Progenitor cell of endocrine pancreas (in vitro differentiated cells): ENCODE measurements at regions not wholly inside any gene's neighbourhood (a gene's known extent, or its start where the extent isn't known, plus 50 kb on each side); places are given as distances from the start of the nearest gene placed in this dataset.

ENCODE experiments used
- DNase-seq: peaks from one replicate; pipeline ENCODE4 v3.0.0; 2021; ENCODE audit warnings: low spot score; ENCODE audit not compliant: unreplicated experiment
- H3K27ac Mint-ChIP-seq: 2 replicates; pipeline ENCODE4 v1.8.0; 2021; ENCODE audit warnings: mild to moderate bottlenecking, moderate library complexity, mixed read lengths
- H3K27me3 Mint-ChIP-seq: 2 replicates; pipeline ENCODE4 v1.8.0; 2021; ENCODE audit warnings: mixed read lengths
- H3K36me3 Mint-ChIP-seq: 2 replicates; pipeline ENCODE4 v1.8.0; 2022; ENCODE audit warnings: mixed read lengths; ENCODE audit not compliant: insufficient read depth
- H3K4me1 Mint-ChIP-seq: 2 replicates; pipeline ENCODE4 v1.8.0; 2021; ENCODE audit warnings: low read depth, mixed read lengths
- H3K4me3 Mint-ChIP-seq: 2 replicates; pipeline ENCODE4 v1.8.0; 2021; ENCODE audit warnings: low read depth, mild to moderate bottlenecking, moderate library complexity, mixed read lengths
- H3K9me3 Mint-ChIP-seq: 2 replicates; pipeline ENCODE4 v1.8.0; 2021; ENCODE audit warnings: low read depth, mixed read lengths
- TF ChIP-seq, protein P1 (sequence below): fragments of 200-600 bp; sonication (generic); IDR thresholded peaks from one replicate; pipeline ENCODE4 v1.5.0; 2021; ENCODE audit warnings: antibody characterized with exemption, mild to moderate bottlenecking; ENCODE audit not compliant: unreplicated experiment

DNA sequence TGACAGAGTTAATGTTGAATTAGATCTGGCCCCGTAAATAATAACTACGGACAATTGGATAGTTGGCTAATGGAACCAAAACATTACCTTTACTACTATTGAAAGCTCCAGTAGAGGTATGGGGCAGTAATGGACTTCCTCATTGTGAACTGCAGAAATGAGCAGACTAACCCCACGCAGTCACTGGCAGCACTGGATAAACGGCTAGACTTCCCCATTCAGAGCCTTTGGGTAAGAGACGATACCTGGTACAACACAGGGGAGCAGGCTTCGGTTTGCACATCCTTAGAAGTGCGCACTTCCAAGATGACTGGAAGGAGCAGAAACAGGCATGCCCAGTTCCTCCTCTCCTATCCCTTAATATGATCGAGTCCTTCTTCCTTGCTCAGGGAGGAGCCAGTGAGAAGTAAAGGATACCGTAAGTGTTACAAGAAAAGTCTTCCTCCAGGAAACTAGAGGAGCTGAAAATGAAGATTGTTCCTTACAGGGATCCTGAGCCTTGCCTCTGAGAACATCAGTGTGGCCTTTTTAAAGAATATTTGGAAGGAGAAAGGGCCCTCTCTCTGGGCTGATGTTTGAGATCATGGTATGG, 100.5 kb upstream of the NECTIN3 start:
- no peak for DNase-seq
- no peak overlapping the region for H3K4me3 Mint-ChIP-seq
- no peaks in the 10 kb centered on the region for H3K36me3 Mint-ChIP-seq
- peaks cover 18% of the 10 kb centered on the region for H3K9me3 Mint-ChIP-seq
- TF ChIP-seq, protein P1, sequence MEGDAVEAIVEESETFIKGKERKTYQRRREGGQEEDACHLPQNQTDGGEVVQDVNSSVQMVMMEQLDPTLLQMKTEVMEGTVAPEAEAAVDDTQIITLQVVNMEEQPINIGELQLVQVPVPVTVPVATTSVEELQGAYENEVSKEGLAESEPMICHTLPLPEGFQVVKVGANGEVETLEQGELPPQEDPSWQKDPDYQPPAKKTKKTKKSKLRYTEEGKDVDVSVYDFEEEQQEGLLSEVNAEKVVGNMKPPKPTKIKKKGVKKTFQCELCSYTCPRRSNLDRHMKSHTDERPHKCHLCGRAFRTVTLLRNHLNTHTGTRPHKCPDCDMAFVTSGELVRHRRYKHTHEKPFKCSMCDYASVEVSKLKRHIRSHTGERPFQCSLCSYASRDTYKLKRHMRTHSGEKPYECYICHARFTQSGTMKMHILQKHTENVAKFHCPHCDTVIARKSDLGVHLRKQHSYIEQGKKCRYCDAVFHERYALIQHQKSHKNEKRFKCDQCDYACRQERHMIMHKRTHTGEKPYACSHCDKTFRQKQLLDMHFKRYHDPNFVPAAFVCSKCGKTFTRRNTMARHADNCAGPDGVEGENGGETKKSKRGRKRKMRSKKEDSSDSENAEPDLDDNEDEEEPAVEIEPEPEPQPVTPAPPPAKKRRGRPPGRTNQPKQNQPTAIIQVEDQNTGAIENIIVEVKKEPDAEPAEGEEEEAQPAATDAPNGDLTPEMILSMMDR: no peak
- no peaks in the 10 kb centered on the region for H3K27me3 Mint-ChIP-seq
- no peaks in the 10 kb centered on the region for H3K4me1 Mint-ChIP-seq
- H3K27ac Mint-ChIP-seq: no peak overlapping the region

DNA sequence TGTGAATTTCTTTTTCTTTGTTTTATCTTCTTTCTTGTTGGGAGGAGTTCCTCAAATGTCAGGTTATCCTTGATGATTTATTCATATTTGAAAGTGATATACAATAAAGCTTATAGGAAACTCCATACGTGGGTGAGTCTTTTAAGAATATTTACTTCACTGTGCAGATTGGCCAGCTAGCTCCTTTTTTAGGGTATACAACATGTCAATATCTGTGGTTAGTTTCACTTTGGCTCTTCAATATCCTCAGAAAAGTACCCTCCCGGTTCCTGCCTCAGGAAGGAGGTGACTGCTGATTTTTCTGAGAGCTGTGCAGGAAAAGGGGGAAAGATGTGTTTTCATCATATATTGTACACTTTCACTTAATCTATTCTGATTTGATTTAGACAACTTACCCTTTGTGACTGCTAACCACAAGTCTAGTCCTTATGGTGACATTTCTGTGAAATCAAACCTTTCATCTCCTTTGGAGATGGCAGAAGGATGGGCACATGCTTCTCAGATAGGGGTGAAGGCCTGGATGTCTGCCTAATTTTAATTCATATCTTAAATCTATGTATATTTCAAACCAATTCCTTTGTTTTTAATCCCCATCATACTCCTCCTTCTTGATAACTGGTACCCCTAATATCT, 98.2 kb upstream of the NECTIN3 start:
- DNase-seq: no peak

DNA sequence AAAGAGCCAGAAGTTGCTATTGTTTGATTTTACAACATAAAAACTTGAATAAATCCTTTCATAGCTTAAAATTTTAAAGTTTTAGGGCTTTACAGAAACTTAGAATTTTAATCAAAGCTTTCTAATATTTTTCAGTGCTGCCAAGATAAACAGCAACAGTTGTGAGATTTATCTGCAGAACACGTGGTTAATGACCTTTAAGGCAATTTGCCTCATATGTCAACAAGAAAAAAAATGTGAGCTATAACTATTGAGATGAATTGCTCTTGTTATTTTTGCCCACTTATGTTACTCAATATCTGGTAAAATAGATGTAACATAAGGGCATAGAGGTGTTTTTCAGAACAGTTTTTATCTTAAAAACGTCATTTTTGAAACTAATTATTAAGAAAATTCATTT, 96.7 kb upstream of the NECTIN3 start:
- no peak overlapping the region for H3K4me3 Mint-ChIP-seq

More for the DNA sequence above, 98.2 kb upstream of the NECTIN3 start:
- no peak overlapping the region for H3K27ac Mint-ChIP-seq
- H3K36me3 Mint-ChIP-seq: no peaks in the 10 kb centered on the region
- no peak overlapping the region for H3K4me3 Mint-ChIP-seq
- H3K9me3 Mint-ChIP-seq: peaks cover 12% of the 10 kb centered on the region
- H3K27me3 Mint-ChIP-seq: no peaks in the 10 kb centered on the region
- TF ChIP-seq, protein P1: no peak
- H3K4me1 Mint-ChIP-seq: no peaks in the 10 kb centered on the region

DNA sequence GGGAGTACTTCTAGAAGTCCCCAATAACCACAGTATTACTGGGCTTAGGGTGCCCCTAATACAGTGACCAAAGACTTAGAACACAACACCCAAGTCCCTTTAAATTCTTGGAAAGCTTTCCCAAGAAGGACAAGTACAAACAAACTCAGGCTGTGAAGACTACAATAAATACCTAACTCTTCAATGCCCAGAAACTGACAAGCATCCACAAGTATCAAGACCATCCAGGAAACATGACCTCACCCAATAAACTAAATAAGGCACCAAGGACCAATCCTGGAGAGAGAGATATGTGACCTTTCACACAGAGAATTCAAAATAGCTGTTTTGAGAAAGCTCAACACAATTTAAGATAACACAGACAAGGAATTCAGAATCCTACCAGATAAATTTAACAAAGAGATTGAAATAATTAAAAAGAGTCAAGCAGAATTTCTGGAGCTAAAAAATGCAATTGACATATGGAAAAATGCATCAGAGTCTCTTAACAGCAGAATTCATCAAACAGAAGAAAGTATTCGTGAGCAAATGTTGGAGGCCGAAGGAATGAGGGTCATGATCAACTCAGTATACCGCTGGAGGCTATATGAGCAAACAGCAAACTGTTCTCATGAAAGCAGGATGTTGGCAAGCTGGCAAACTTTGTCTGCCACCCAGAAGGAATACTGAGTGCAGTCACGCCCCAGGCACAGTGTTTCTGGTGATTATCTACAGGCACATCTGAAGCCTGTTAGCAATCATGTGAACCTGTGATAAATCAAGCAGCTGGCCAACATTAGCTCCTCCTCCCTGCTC, 87.0 kb upstream of the NECTIN3 start:
- H3K4me3 Mint-ChIP-seq: no peak overlapping the region
- DNase-seq: no peak
- H3K4me1 Mint-ChIP-seq: no peaks in the 10 kb centered on the region
- TF ChIP-seq, protein P1: no peak
- H3K27me3 Mint-ChIP-seq: no peaks in the 10 kb centered on the region
- peaks cover 19% of the 10 kb centered on the region for H3K9me3 Mint-ChIP-seq
- H3K36me3 Mint-ChIP-seq: no peaks in the 10 kb centered on the region
- no peak overlapping the region for H3K27ac Mint-ChIP-seq

More for the DNA sequence above, 96.7 kb upstream of the NECTIN3 start:
- Mint-ChIP-seq H3K27me3 (no peaks in the 10 kb centered on the region), H3K27ac (no peak overlapping the region), H3K9me3 (peaks cover 4% of the 10 kb centered on the region), H3K36me3 (no peaks in the 10 kb centered on the region), H3K4me1 (no peaks in the 10 kb centered on the region)
- no peak for DNase-seq
- TF ChIP-seq, protein P1: no peak

DNA sequence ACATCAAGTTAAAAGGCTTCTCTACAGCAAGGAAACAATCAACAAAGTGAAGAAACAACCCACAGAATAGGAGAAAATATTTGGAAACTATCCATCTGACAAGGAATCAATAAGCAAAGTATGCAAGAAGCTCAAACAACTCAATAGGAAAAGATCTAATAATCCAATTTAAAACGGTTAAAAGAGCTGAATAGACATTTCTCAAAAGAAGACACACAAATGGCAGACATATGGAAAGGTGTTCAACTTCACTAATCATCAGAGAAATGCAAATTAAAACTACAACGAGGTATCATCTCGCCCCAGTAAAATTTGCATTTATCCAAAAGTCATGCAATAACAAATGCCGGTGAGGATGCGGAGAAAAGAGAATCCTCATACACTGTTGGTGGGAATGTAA, 82.2 kb upstream of the NECTIN3 start:
- Mint-ChIP-seq H3K27ac (no peak overlapping the region), H3K9me3 (peaks cover 24% of the 10 kb centered on the region), H3K4me1 (no peaks in the 10 kb centered on the region), H3K36me3 (no peaks in the 10 kb centered on the region), H3K27me3 (no peaks in the 10 kb centered on the region), H3K4me3 (no peak overlapping the region)
- TF ChIP-seq, protein P1: no peak
- no peak for DNase-seq
